ENCODE measurements at regions not wholly inside any gene's neighbourhood (a gene's known extent, or its start where the extent isn't known, plus 50 kb on each side); places are given as distances from the start of the nearest gene placed in this dataset.

GRCh38 chr13:69040898-69041297, 1066.7 kb upstream of the ATXN8OS start:
- TF ChIP-seq POLR2AphosphoS5 (IDR thresholded peaks at IDR 0.05; ENCODE audit: low read depth) (no peak), CTCF (IDR thresholded peaks at IDR 0.05; ENCODE audit: insufficient read depth, low read length) (no peak), GABPA (IDR thresholded peaks at IDR 0.05; ENCODE audit: low read depth) (no peak), REST (IDR thresholded peaks at IDR 0.05; ENCODE audit: insufficient replicate concordance, low read depth) (no peak)

Measured in HL-60 (cell line).